ENCODE measurements at regions not wholly inside any gene's neighbourhood (a gene's known extent, or its start where the extent isn't known, plus 50 kb on each side); places are given as distances from the start of the nearest gene placed in this dataset.

- ChIA-PET POLR2A (interaction anchor here (0.6 kb wide), 1 partner anchor 594 kb away, joined by 3 read pairs; no protein-coding TSS in a partner anchor), CTCF (no interaction called here)
- ATAC-seq (no peak), DNase-seq (no peak)
- Mint-ChIP-seq H3K4me1 (ENCODE audit: low read depth) (peaks cover 7% of the 10 kb centered on the region), H3K27ac (no peak overlapping the region), H3K9me3 (no peaks in the 10 kb centered on the region), H3K4me3 (no peak overlapping the region), H3K36me3 (ENCODE audit: low read depth) (no peaks in the 10 kb centered on the region), H3K27me3 (no peaks in the 10 kb centered on the region)
- intact Hi-C loops (cut with micrococcal nuclease) = no loop called here
- TF ChIP-seq CTCF (IDR thresholded peaks at IDR 0.05) = no peak
These were observed 93.3 kb upstream of the CDC42EP3 start for GRCh38 chr2:37764739-37765138.

GRCh38 chr2:37766106-37766505, 94.7 kb upstream of the CDC42EP3 start:
- Mint-ChIP-seq H3K4me3 (no peak overlapping the region), H3K9me3 (no peaks in the 10 kb centered on the region), H3K4me1 (ENCODE audit: low read depth) (peaks cover 7% of the 10 kb centered on the region), H3K27ac (no peak overlapping the region), H3K36me3 (ENCODE audit: low read depth) (no peaks in the 10 kb centered on the region), H3K27me3 (no peaks in the 10 kb centered on the region)
- DNase-seq (no peak), ATAC-seq (no peak)
- POLR2A ChIA-PET = no interaction called here
- TF ChIP-seq CTCF (IDR thresholded peaks at IDR 0.05) = no peak
- intact Hi-C loops (cut with micrococcal nuclease) = no loop called here
- CTCF ChIA-PET = interaction anchor here (1.2 kb wide), 2 partner anchors 21 to 111 kb away, joined by 3 to 5 read pairs; no protein-coding TSS in a partner anchor

- Mint-ChIP-seq H3K4me1 (ENCODE audit: low read depth) (peaks cover 7% of the 10 kb centered on the region), H3K9me3 (no peaks in the 10 kb centered on the region), H3K36me3 (ENCODE audit: low read depth) (no peaks in the 10 kb centered on the region), H3K27me3 (no peaks in the 10 kb centered on the region), H3K4me3 (no peak overlapping the region), H3K27ac (no peak overlapping the region)
- CTCF ChIA-PET = no interaction called here
- no peak for TF ChIP-seq CTCF (IDR thresholded peaks at IDR 0.05)
- DNase-seq (no peak), ATAC-seq (no peak)
- intact Hi-C loops (cut with micrococcal nuclease) = no loop called here
- POLR2A ChIA-PET = no interaction called here
These were observed 95.6 kb upstream of the CDC42EP3 start for GRCh38 chr2:37767046-37767445.

GRCh38 chr2:37767959-37768925, 96.8 kb upstream of the CDC42EP3 start:
- Mint-ChIP-seq H3K9me3 (no peaks in the 10 kb centered on the region), H3K4me3 (no peak overlapping the region), H3K36me3 (ENCODE audit: low read depth) (no peaks in the 10 kb centered on the region), H3K27me3 (no peaks in the 10 kb centered on the region), H3K27ac (no peak overlapping the region), H3K4me1 (ENCODE audit: low read depth) (peaks cover 7% of the 10 kb centered on the region)
- CTCF ChIA-PET = no interaction called here
- TF ChIP-seq CTCF (IDR thresholded peaks at IDR 0.05) = no peak
- intact Hi-C loops (cut with micrococcal nuclease) = no loop called here
- DNase-seq = no peak
- no peak for ATAC-seq
- POLR2A ChIA-PET = interaction anchor here (0.7 kb wide), 1 partner anchor 25 kb away, joined by 3 read pairs; no protein-coding TSS in a partner anchor

- Mint-ChIP-seq H3K4me1 (ENCODE audit: low read depth) (peaks cover 7% of the 10 kb centered on the region), H3K36me3 (ENCODE audit: low read depth) (no peaks in the 10 kb centered on the region), H3K27me3 (no peaks in the 10 kb centered on the region), H3K27ac (no peak overlapping the region), H3K9me3 (no peaks in the 10 kb centered on the region), H3K4me3 (no peak overlapping the region)
- ChIA-PET POLR2A (interaction anchor here (1.4 kb wide), 1 partner anchor 25 kb away, joined by 4 read pairs; no protein-coding TSS in a partner anchor), CTCF (no interaction called here)
- no peak for ATAC-seq
- DNase-seq = no peak
- no peak for TF ChIP-seq CTCF (IDR thresholded peaks at IDR 0.05)
- intact Hi-C loops (cut with micrococcal nuclease) = no loop called here
These were observed 98.1 kb upstream of the CDC42EP3 start for GRCh38 chr2:37769551-37769950.
